OCI-LY3 (cell line): ENCODE measurements at regions not wholly inside any gene's neighbourhood (a gene's known extent, or its start where the extent isn't known, plus 50 kb on each side); places are given as distances from the start of the nearest gene placed in this dataset.
A peak's percentile ranks its signal among the peaks of the same experiment; 100 is the strongest.

ENCODE experiments used
- H2AFZ ChIP-seq: fragments of 200-600, 300-600 bp; shearing (Covaris generic); 2 replicates; pipeline ENCODE4 v1.6.0; 2014; ENCODE audit warnings: antibody characterized with exemption, low read depth, low read length
- H3K27ac ChIP-seq: fragments of 200-600, 300-600 bp; sonication (generic); 2 replicates; pipeline ENCODE4 v1.5.1; 2014; ENCODE audit warnings: mild to moderate bottlenecking, low read length, moderate library complexity, mixed read lengths
- H3K27me3 ChIP-seq: fragments of 200-600, 300-600 bp; sonication (generic); 2 replicates; pipeline ENCODE4 v1.6.1; 2014; ENCODE audit warnings: low read depth, low read length, mixed read lengths
- H3K36me3 ChIP-seq: fragments of 200-600, 300-600 bp; sonication (generic); replicated peaks from 2 replicates; pipeline ENCODE3; 2014; ENCODE audit warnings: low read depth, low read length, mixed read lengths
- H3K4me1 ChIP-seq: fragments of 300-600, 200-600 bp; sonication (generic); 2 replicates; pipeline ENCODE4 v1.6.1; 2014; ENCODE audit warnings: low read length, mixed read lengths
- H3K4me2 ChIP-seq: fragments of 200-600, 300-600 bp; sonication (generic); 2 replicates; pipeline ENCODE4 v1.6.1; 2014; ENCODE audit warnings: low read length, mixed read lengths
- H3K4me3 ChIP-seq: fragments of 300-600, 200-600 bp; sonication (generic); 2 replicates; pipeline ENCODE4 v1.5.1; 2014; ENCODE audit warnings: antibody characterized with exemption, mild to moderate bottlenecking, low read length, moderate library complexity
- H3K79me2 ChIP-seq: fragments of 300-600, 200-600 bp; shearing (Covaris generic); 2 replicates; pipeline ENCODE4 v1.6.1; 2014; ENCODE audit warnings: mild to moderate bottlenecking, low read length, mixed read lengths
- H3K9ac ChIP-seq: fragments of 300-600, 200-600 bp; shearing (Covaris generic); 2 replicates; pipeline ENCODE4 v1.6.0; 2014; ENCODE audit warnings: mild to moderate bottlenecking, low read length, moderate library complexity
- H3K9me3 ChIP-seq: fragments of 200-600, 300-600 bp; shearing (Covaris generic); 2 replicates; pipeline ENCODE4 v1.6.1; 2014; ENCODE audit warnings: low read length, mixed read lengths; ENCODE audit not compliant: insufficient read depth
- H4K20me1 ChIP-seq: fragments of 200-600, 300-600 bp; sonication (generic); 2 replicates; pipeline ENCODE4 v1.6.1; 2016; ENCODE audit warnings: low read length, mixed read lengths; ENCODE audit not compliant: insufficient read depth
- EZH2phosphoT487 ChIP-seq: fragments of 200-600 bp; shearing (Covaris generic); IDR thresholded peaks from 2 replicates; pipeline ENCODE4 v1.6.1; 2018; ENCODE audit warnings: antibody characterized with exemption, mixed run types, low read depth
- TF ChIP-seq, protein P1 (sequence below): fragments of 200-600, 300-600 bp; sonication (generic); IDR thresholded peaks from 2 replicates; pipeline ENCODE4 v1.5.1; 2014; ENCODE audit warnings: antibody characterized with exemption, low read length, low read depth

DNA sequence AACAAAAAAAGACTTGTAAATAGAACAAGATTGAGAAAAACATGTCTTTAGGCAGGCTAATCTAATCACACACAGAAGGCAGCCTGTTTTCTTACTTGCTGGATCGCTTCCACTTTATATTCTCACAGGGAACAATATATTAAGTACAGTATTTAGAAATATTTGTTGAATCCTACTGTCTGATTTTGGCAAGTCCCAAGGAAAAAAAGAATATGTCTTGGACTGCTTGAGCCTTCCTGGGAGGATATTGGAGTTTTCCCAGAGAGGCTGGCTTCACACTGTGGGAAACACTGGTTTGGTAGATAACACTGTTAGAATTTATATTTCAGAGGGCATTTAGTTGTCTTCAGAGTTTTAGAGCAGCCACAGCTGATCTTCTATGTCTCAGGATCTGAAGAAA, 229.7 kb downstream of the PRL start:
- Histone ChIP-seq H3K9ac (peak overlapping the region; percentile 27; the same call in 1 of the 2 replicates), H3K9me3 (no peaks in the 10 kb centered on the region), H3K79me2 (no peaks in the 10 kb centered on the region), H3K4me1 (peaks cover 83% of the 10 kb centered on the region), H3K36me3 (no peaks in the 10 kb centered on the region), H3K4me3 (no peak overlapping the region), H3K27me3 (no peaks in the 10 kb centered on the region), H3K27ac (peak overlapping the region; percentile 91), H3K4me2 (peak overlapping the region; percentile 47), H2AFZ (no peak overlapping the region), H4K20me1 (no peaks in the 10 kb centered on the region)
- no peak for TF ChIP-seq EZH2phosphoT487
- TF ChIP-seq, protein P1, sequence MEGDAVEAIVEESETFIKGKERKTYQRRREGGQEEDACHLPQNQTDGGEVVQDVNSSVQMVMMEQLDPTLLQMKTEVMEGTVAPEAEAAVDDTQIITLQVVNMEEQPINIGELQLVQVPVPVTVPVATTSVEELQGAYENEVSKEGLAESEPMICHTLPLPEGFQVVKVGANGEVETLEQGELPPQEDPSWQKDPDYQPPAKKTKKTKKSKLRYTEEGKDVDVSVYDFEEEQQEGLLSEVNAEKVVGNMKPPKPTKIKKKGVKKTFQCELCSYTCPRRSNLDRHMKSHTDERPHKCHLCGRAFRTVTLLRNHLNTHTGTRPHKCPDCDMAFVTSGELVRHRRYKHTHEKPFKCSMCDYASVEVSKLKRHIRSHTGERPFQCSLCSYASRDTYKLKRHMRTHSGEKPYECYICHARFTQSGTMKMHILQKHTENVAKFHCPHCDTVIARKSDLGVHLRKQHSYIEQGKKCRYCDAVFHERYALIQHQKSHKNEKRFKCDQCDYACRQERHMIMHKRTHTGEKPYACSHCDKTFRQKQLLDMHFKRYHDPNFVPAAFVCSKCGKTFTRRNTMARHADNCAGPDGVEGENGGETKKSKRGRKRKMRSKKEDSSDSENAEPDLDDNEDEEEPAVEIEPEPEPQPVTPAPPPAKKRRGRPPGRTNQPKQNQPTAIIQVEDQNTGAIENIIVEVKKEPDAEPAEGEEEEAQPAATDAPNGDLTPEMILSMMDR, result no peak

- TF ChIP-seq, protein P1, result no peak
- TF ChIP-seq EZH2phosphoT487, result no peak
- Histone ChIP-seq H3K36me3 (no peaks in the 10 kb centered on the region), H3K27ac (peak overlapping the region; percentile 91), H2AFZ (no peak overlapping the region), H4K20me1 (no peaks in the 10 kb centered on the region), H3K9ac (peak overlapping the region; percentile 27; the same call in 1 of the 2 replicates), H3K9me3 (no peaks in the 10 kb centered on the region), H3K4me2 (peak overlapping the region; percentile 47), H3K27me3 (no peaks in the 10 kb centered on the region), H3K4me3 (no peak overlapping the region), H3K79me2 (no peaks in the 10 kb centered on the region), H3K4me1 (peaks cover 78% of the 10 kb centered on the region)
Measured at GRCh38 chr6:22067671-22068070, 229.2 kb downstream of the PRL start.

GRCh38 chr6:22068561-22069305, 228.1 kb downstream of the PRL start:
- H3K27me3 ChIP-seq, result no peaks in the 10 kb centered on the region
- peak overlapping the region; percentile 38 for H3K9ac ChIP-seq
- no peaks in the 10 kb centered on the region for H3K9me3 ChIP-seq
- H3K4me1 ChIP-seq, result peaks cover 67% of the 10 kb centered on the region
- peak overlapping the region; percentile 64 for H3K4me2 ChIP-seq
- H2AFZ ChIP-seq, result no peak overlapping the region
- TF ChIP-seq, protein P1, result no peak
- no peak for TF ChIP-seq EZH2phosphoT487
- H3K27ac ChIP-seq, result peak overlapping the region; percentile 91
- peak overlapping the region; percentile 40 for H3K4me3 ChIP-seq
- H3K79me2 ChIP-seq, result no peaks in the 10 kb centered on the region
- H3K36me3 ChIP-seq, result no peaks in the 10 kb centered on the region
- H4K20me1 ChIP-seq, result no peaks in the 10 kb centered on the region

GRCh38 chr6:22069306-22069800, 227.5 kb downstream of the PRL start:
- H3K9ac ChIP-seq, result peak overlapping the region; percentile 38
- H3K27me3 ChIP-seq, result no peaks in the 10 kb centered on the region
- H3K4me3 ChIP-seq, result peak overlapping the region; percentile 40; the same call in 1 of the 2 replicates
- no peak for TF ChIP-seq EZH2phosphoT487
- TF ChIP-seq, protein P1, result no peak
- peaks cover 61% of the 10 kb centered on the region for H3K4me1 ChIP-seq
- no peaks in the 10 kb centered on the region for H3K79me2 ChIP-seq
- no peaks in the 10 kb centered on the region for H3K36me3 ChIP-seq
- peak overlapping the region; percentile 64 for H3K4me2 ChIP-seq
- H3K9me3 ChIP-seq, result no peaks in the 10 kb centered on the region
- H2AFZ ChIP-seq, result no peak overlapping the region
- H4K20me1 ChIP-seq, result no peaks in the 10 kb centered on the region
- peak overlapping the region; percentile 91 for H3K27ac ChIP-seq
